Motor neuron (in vitro differentiated cells): ENCODE measurements at regions not wholly inside any gene's neighbourhood (a gene's known extent, or its start where the extent isn't known, plus 50 kb on each side); places are given as distances from the start of the nearest gene placed in this dataset.
"Not testable (repeated sequence)": the region's sequence is repeated elsewhere in the genome, so short reads cannot be mapped to it uniquely, and the experiment has no call there.

Experiments
- ATAC-seq, 8 experiments: fragments of 200-7000 bp; cut with Tn5 transposase; replicated peaks in 6 of 8; 2 replicates each; pipeline ENCODE4 v1.8.0; 2021; ENCODE audit warnings: mild to moderate bottlenecking in 8 of 8, moderate library complexity in 8 of 8
- H3K27ac ChIP-seq, 2 donors: fragments of 250-450 bp; sonication (Bioruptor Pico); 2 replicates each; pipeline ENCODE4 v1.9.0; 2021; ENCODE audit warnings: antibody characterized with exemption in 2 of 2, mild to moderate bottlenecking in 2 of 2, moderate library complexity in 1 of 2
- H3K4me1 ChIP-seq, 2 donors: fragments of 250-450 bp; sonication (Bioruptor Pico); replicated peaks in 1 of 2; 2 replicates each; pipeline ENCODE4 v1.6.1; 2021; ENCODE audit warnings: antibody characterized with exemption in 2 of 2, mild to moderate bottlenecking in 2 of 2, moderate library complexity in 1 of 2
- H3K4me3 ChIP-seq, 5 donors: fragments of 250-450 bp; sonication (Bioruptor Pico); 2 replicates each; pipeline ENCODE4 v1.9.0; 2021; ENCODE audit warnings: antibody characterized with exemption in 5 of 5, mild to moderate bottlenecking in 5 of 5, moderate library complexity in 4 of 5
- WGBS, 10 experiments: fragments of 450-650 bp; shearing (Covaris generic); methylation state at CpG; one replicate each; pipeline ENCODE4 v1.0.0; 2022; 5-methylcytosine and 5-hydroxymethylcytosine counted together
- in situ Hi-C, 9 experiments: fragments of 400-800 bp; cut with MboI; loops; one replicate each; pipeline ENCODE4 v1.15.0; 2021; ENCODE audit warnings: low sequenced_read_pairs in 9 of 9, low pct_unique_long_range_greater_than_20kb in 2 of 9; ENCODE audit not compliant: unreplicated experiment in 9 of 9

DNA sequence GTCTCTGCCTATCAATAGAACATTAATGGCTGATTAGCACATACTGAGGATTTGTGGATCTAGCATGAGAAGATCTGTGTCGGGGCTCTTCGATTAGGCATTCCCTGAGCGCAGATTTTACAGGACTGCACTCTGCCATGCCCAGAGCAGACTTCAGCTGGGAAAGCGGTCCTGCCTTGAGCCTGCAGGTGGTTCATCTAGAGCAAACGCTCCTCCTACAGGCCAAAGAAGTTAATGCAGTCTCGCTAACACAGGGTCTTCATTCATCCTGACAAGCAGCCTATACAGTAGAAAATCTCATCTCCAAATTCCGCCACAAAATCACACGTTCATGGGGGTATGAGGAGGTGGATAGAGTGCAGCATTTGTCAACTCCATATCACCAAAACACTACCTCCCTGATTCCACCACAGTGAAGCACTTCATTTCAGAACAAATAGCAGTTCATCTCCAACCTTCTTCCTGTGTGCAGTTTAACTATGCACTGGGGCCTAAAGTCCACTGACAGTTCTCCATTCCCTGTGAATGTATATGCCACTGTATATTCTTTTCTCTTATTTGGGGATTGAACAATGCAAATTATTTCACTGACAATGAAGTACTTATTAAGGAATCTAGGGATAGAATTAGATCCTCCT lies 405.8 kb downstream of the IGSF11 start:
- 0 to 12% (median 0%) methylated on average over 1 to 7 of the region's 8 CpGs; no CpG with 5 or more reads in 2 of the 10 experiments for WGBS, 10 experiments
- no peak overlapping the region for H3K27ac ChIP-seq
- in situ Hi-C loops, result loop anchor here in 1 of 9 experiments (25.0 kb wide), 1 partner anchor 183 kb away; no protein-coding TSS in a partner anchor

GRCh38 chr3:118629821-118630220 lies 404.8 kb downstream of the IGSF11 start:
- 0 to 100% (median 100%) methylated on average over 1 to 2 of the region's 2 CpGs; no CpG with 5 or more reads in 5 of the 10 experiments for WGBS, 10 experiments
- in situ Hi-C loops, result loop anchor here in 1 of 9 experiments (25.0 kb wide), 1 partner anchor 182 kb away; no protein-coding TSS in a partner anchor
- no peak for ATAC-seq
- Histone ChIP-seq H3K4me1 (peaks cover 5 to 11% of the 10 kb centered on the region in 2 donors), H3K4me3 (no peak overlapping the region), H3K27ac (no peak overlapping the region)

More for the DNA sequence above, 405.8 kb downstream of the IGSF11 start:
- ATAC-seq, result peak; percentile 93 to 100 (median 98)
- Histone ChIP-seq H3K4me1 (peaks cover 5 to 11% of the 10 kb centered on the region in 2 donors), H3K4me3 (no peak overlapping the region)

GRCh38 chr3:118635711-118636110 lies 398.9 kb downstream of the IGSF11 start:
- H3K4me1 ChIP-seq, result peaks cover 4 to 5% of the 10 kb centered on the region in 2 donors
- WGBS, 10 experiments, result 0 to 100% (median 13%) methylated on average over 1 of the region's 1 CpG; no CpG with 5 or more reads in 6 of the 10 experiments
- in situ Hi-C loops, result loop anchor here in 1 of 9 experiments (25.0 kb wide), 1 partner anchor 177 kb away; no protein-coding TSS in a partner anchor
- H3K4me3 ChIP-seq, result no peak overlapping the region
- ATAC-seq, result no peak
- H3K27ac ChIP-seq, result no peak overlapping the region

GRCh38 chr3:118636841-118637240 lies 397.8 kb downstream of the IGSF11 start:
- peaks cover 11 to 14% of the 10 kb centered on the region in 2 donors for H3K4me1 ChIP-seq
- ATAC-seq, result peak in 3 of 8 experiments; percentile 64 to 69 (median 67)
- in situ Hi-C loops, result loop anchor here in 1 of 9 experiments (25.0 kb wide), 1 partner anchor 175 kb away; no protein-coding TSS in a partner anchor
- WGBS, 10 experiments, result 49 to 100% (median 71%) methylated on average over 1 to 4 of the region's 4 CpGs; no CpG with 5 or more reads in 4 of the 10 experiments
- no peak overlapping the region for H3K4me3 ChIP-seq
- H3K27ac ChIP-seq, result no peak overlapping the region

DNA sequence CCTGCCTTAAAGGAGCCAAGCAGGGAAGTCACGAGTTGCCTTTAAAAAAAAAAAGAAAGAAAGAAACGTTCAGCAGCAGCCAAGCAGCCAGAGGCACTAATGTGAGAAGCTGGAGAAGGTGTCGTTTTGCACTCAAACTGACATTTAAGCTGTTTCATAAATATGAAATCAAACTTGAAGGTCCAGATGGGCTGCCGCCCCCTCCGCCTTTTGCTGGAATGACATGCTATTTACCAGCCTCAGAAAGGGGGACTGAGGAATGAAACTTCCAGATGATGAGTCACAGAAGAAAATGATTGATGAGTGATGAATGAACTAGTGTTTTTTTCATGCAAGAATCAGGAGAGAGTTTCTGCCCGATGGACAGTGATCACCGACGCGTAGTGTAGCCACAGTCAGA lies 396.8 kb downstream of the IGSF11 start:
- WGBS, 10 experiments, result 6 to 71% (median 33%) methylated on average over 1 to 9 of the region's 9 CpGs; no CpG with 5 or more reads in 1 of the 10 experiments

GRCh38 chr3:118641608-118642007 lies 393.0 kb downstream of the IGSF11 start:
- peak overlapping the region in 1 of 2 donors; percentile 55 for H3K27ac ChIP-seq
- ATAC-seq, result peak; percentile 57 to 100 (median 96)
- in situ Hi-C loops, result loop anchor here in 1 of 9 experiments (25.0 kb wide), 1 partner anchor 171 kb away; no protein-coding TSS in a partner anchor
- H3K4me3 ChIP-seq, result no peak overlapping the region
- peaks cover 13 to 25% of the 10 kb centered on the region in 2 donors for H3K4me1 ChIP-seq
- WGBS, 10 experiments, result 0 to 100% (median 0%) methylated on average over 1 to 3 of the region's 4 CpGs; no CpG with 5 or more reads in 1 of the 10 experiments

More for the DNA sequence above, 396.8 kb downstream of the IGSF11 start:
- Histone ChIP-seq H3K4me1 (peaks cover 13 to 22% of the 10 kb centered on the region in 2 donors), H3K4me3 (no peak overlapping the region), H3K27ac (no peak overlapping the region)
- in situ Hi-C loops, result loop anchor here in 1 of 9 experiments (25.0 kb wide), 1 partner anchor 174 kb away; no protein-coding TSS in a partner anchor
- ATAC-seq, result peak in 5 of 8 experiments; percentile 6 to 69 (median 45)

GRCh38 chr3:118671192-118671591 lies 363.5 kb downstream of the IGSF11 start:
- in situ Hi-C loops, result no loop called here

GRCh38 chr3:118675305-118675704 lies 359.3 kb downstream of the IGSF11 start:
- H3K4me3 ChIP-seq, result no peak overlapping the region
- no peak for ATAC-seq
- in situ Hi-C loops, result no loop called here
- H3K4me1 ChIP-seq, result no peaks in the 10 kb centered on the region
- no peak overlapping the region for H3K27ac ChIP-seq
- WGBS, 10 experiments, result 0 to 100% (median 89%) methylated on average over 1 to 2 of the region's 2 CpGs

More at GRCh38 chr3:118671192-118671591, 363.5 kb downstream of the IGSF11 start:
- no peak for ATAC-seq
- Histone ChIP-seq H3K4me1 (no peaks in the 10 kb centered on the region), H3K27ac (no peak overlapping the region), H3K4me3 (no peak overlapping the region)
- 0 to 100% (median 80%) methylated on average over 1 to 2 of the region's 2 CpGs; no CpG with 5 or more reads in 4 of the 10 experiments for WGBS, 10 experiments

DNA sequence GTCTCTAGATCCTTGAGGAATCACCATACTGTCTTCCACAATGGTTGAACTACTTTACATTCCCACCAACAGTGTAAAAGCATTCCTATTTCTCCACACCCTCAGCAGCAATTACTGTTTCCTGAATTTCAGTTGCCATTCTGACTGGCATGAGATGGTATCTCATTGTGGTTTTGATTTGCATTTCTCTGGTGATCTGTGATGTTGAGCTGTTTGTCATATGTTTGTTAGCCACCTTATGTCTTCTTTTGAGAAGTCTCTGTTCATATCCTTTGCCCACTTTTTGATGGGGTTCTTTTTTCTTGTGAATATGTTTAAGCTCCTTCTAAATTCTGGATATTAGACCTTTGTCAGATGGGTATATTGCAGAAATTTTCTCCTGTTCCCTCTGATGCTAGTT lies 356.0 kb downstream of the IGSF11 start:
- H3K27ac ChIP-seq, H3K4me1 ChIP-seq, H3K4me3 ChIP-seq, ATAC-seq, in situ Hi-C loops: not testable (repeated sequence)

DNA sequence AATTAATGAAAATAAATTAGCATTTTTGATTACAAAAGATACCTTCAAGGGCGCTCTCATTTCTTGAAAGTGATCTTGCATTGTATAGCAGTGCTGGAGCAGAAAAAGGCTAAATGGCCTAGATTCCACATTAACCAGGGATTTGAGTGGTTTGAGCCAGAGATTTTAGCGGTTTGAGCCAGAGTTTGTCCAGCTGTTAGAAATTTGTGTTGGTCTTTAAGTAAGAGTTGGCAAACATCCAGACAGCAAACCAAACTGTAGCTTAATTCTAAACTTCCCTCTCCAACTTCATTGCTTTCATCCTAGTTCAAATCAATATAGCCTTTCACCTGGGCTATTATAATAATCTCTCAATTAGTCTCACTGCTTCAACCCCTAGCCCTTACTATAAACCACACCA lies 351.7 kb downstream of the IGSF11 start:
- H3K4me1 ChIP-seq, result no peaks in the 10 kb centered on the region
- in situ Hi-C loops, result no loop called here
- ATAC-seq, result no peak
- H3K27ac ChIP-seq, result no peak overlapping the region
- H3K4me3 ChIP-seq, result no peak overlapping the region
- 0 to 100% (median 92%) methylated on average over 1 to 2 of the region's 2 CpGs; no CpG with 5 or more reads in 2 of the 10 experiments for WGBS, 10 experiments

- Histone ChIP-seq H3K4me3 (no peak overlapping the region), H3K4me1 (peaks cover 0 to 4% of the 10 kb centered on the region in 2 donors), H3K27ac (no peak overlapping the region)
- no peak for ATAC-seq
- in situ Hi-C loops, result no loop called here
- WGBS, 10 experiments, result 58 to 97% (median 79%) methylated on average over 2 to 6 of the region's 6 CpGs; no CpG with 5 or more reads in 2 of the 10 experiments
These were observed 351.0 kb downstream of the IGSF11 start for GRCh38 chr3:118683636-118684035.

- H3K27ac ChIP-seq, result no peak overlapping the region
- H3K4me1 ChIP-seq, result peaks cover 0 to 4% of the 10 kb centered on the region in 2 donors
- in situ Hi-C loops, result no loop called here
- WGBS, 10 experiments, result 0 to 88% (median 6%) methylated on average over 1 to 2 of the region's 2 CpGs; no CpG with 5 or more reads in 5 of the 10 experiments
- H3K4me3 ChIP-seq, result no peak overlapping the region
- ATAC-seq, result no peak
These were observed 346.2 kb downstream of the IGSF11 start for GRCh38 chr3:118688396-118688884.

GRCh38 chr3:118692416-118692815 lies 342.2 kb downstream of the IGSF11 start:
- H3K4me1 ChIP-seq, result peaks cover 0 to 4% of the 10 kb centered on the region in 2 donors
- H3K4me3 ChIP-seq, result no peak overlapping the region
- ATAC-seq, result no peak
- in situ Hi-C loops, result no loop called here
- WGBS, 10 experiments, result 0 to 100% (median 92%) methylated on average over 1 of the region's 1 CpG; no CpG with 5 or more reads in 3 of the 10 experiments
- no peak overlapping the region for H3K27ac ChIP-seq
